ENCODE measurements at regions not wholly inside any gene's neighbourhood (a gene's known extent, or its start where the extent isn't known, plus 50 kb on each side); places are given as distances from the start of the nearest gene placed in this dataset.
A peak's percentile ranks its signal among the peaks of the same experiment; 100 is the strongest.
"Not testable (repeated sequence)": the region's sequence is repeated elsewhere in the genome, so short reads cannot be mapped to it uniquely, and the experiment has no call there.

- not testable (repeated sequence) for DNase-seq (ENCODE audit: low read depth in 2 of 2)
These were observed 172.7 kb upstream of the KRR1 start for GRCh38 chr12:75683995-75684586.

- DNase-seq (ENCODE audit: low read depth in 2 of 2), result no peak
These were observed 171.8 kb upstream of the KRR1 start for GRCh38 chr12:75683220-75683619.

GRCh38 chr12:75677522-75677921 lies 166.1 kb upstream of the KRR1 start:
- DNase-seq (ENCODE audit: low read depth in 2 of 2), result no peak

- no peak for DNase-seq (ENCODE audit: low read depth in 2 of 2)
These were observed 163.0 kb upstream of the KRR1 start for GRCh38 chr12:75674393-75674792.

- no peak for DNase-seq (ENCODE audit: low read depth in 2 of 2)
These were observed 160.8 kb upstream of the KRR1 start for GRCh38 chr12:75672200-75672599.

- DNase-seq (ENCODE audit: low read depth in 2 of 2), result no peak
These were observed 158.8 kb upstream of the KRR1 start for GRCh38 chr12:75670216-75670615.

GRCh38 chr12:75666939-75667334 lies 155.5 kb upstream of the KRR1 start:
- DNase-seq (ENCODE audit: low read depth in 2 of 2), result peak; percentile 10 to 75

- DNase-seq (ENCODE audit: low read depth in 2 of 2), result no peak
These were observed 154.9 kb upstream of the KRR1 start for GRCh38 chr12:75666126-75666938.

- DNase-seq (ENCODE audit: low read depth in 2 of 2), result peak in 1 of 2 donors; percentile 67
These were observed 153.8 kb upstream of the KRR1 start for GRCh38 chr12:75665216-75665615.

- DNase-seq (ENCODE audit: low read depth in 2 of 2), result no peak
These were observed 151.2 kb upstream of the KRR1 start for GRCh38 chr12:75662511-75663159.

- peak in 1 of 2 donors; percentile 59 for DNase-seq (ENCODE audit: low read depth in 2 of 2)
These were observed 150.5 kb upstream of the KRR1 start for GRCh38 chr12:75661908-75662307.

- peak in 1 of 2 donors; percentile 67 for DNase-seq (ENCODE audit: low read depth in 2 of 2)
These were observed 149.5 kb upstream of the KRR1 start for GRCh38 chr12:75660805-75661404.

- DNase-seq (ENCODE audit: low read depth in 2 of 2), result peak in 1 of 2 donors; percentile 72
These were observed 148.7 kb upstream of the KRR1 start for GRCh38 chr12:75660107-75660530.

GRCh38 chr12:75658901-75659823 lies 147.8 kb upstream of the KRR1 start:
- DNase-seq (ENCODE audit: low read depth in 2 of 2), result peak; percentile 69 to 93

GRCh38 chr12:75658286-75658685 lies 146.9 kb upstream of the KRR1 start:
- no peak for DNase-seq (ENCODE audit: low read depth in 2 of 2)

- DNase-seq (ENCODE audit: low read depth in 2 of 2), result no peak
These were observed 146.4 kb upstream of the KRR1 start for GRCh38 chr12:75657831-75658230.

GRCh38 chr12:75657354-75657753 lies 145.9 kb upstream of the KRR1 start:
- DNase-seq (ENCODE audit: low read depth in 2 of 2), result not testable (repeated sequence)

GRCh38 chr12:75656648-75657047 lies 145.2 kb upstream of the KRR1 start:
- peak in 1 of 2 donors; percentile 94 for DNase-seq (ENCODE audit: low read depth in 2 of 2)

- no peak for DNase-seq (ENCODE audit: low read depth in 2 of 2)
These were observed 144.8 kb upstream of the KRR1 start for GRCh38 chr12:75656210-75656609.

- DNase-seq (ENCODE audit: low read depth in 2 of 2), result no peak
These were observed 144.0 kb upstream of the KRR1 start for GRCh38 chr12:75655315-75655806.

- DNase-seq (ENCODE audit: low read depth in 2 of 2), result no peak
These were observed 139.9 kb upstream of the KRR1 start for GRCh38 chr12:75651342-75651695.
